K562 (cell line): ENCODE measurements at regions not wholly inside any gene's neighbourhood (a gene's known extent, or its start where the extent isn't known, plus 50 kb on each side); places are given as distances from the start of the nearest gene placed in this dataset.

Source experiments
- ATAC-seq: fragments of 200-7000 bp; cut with Tn5 transposase; 3 replicates; pipeline ENCODE4 v1.9.1; 2020; ENCODE audit warnings: moderate library complexity
- BruUV-seq: library from RNA; stranded (reverse); fragments of 400-500 nt; replicated peaks from 2 replicates; lab custom pipeline; 2021; lab: Mats Ljungman, UMichigan
- CTCF ChIA-PET: fragments of 300-600 bp; formaldehyde crosslinking; extraction: SDS; loops from one replicate; lab custom pipeline; 2021; ENCODE audit warnings: low intra/inter-chr PET ratio; lab: Yijun Ruan, JAX
- POLR2A ChIA-PET: fragments of 300-600, 350-650 bp; sonication (Branson Sonifier 250); formaldehyde crosslinking; extraction: SDS; loops from one replicate; lab custom pipeline; 2021; ENCODE audit warnings: antibody characterized with exemption, inconsistent platforms; lab: Yijun Ruan, JAX
- DNase-seq, 4 experiments: peaks; one replicate each; pipeline versions ENCODE4 v3.0.0 to v3.0.0-alpha.2; 2011 to 2018; ENCODE audit warnings: low spot score in 3 of 4, mixed read lengths in 3 of 4; ENCODE audit errors: extremely low read depth in 1 of 4
- FAIRE-seq: peaks from 2 replicates; lab custom pipeline; 2011; peaks lifted over from hg19 to GRCh38; lab: Jason Lieb, UNC
- H2AFZ ChIP-seq: 2 replicates; pipeline ENCODE4 v1.6.0; 2011; ENCODE audit warnings: low read depth, low read length, control low read depth, inconsistent platforms
- H3K27ac ChIP-seq: fragments of 200-600 bp; 3 replicates; pipeline ENCODE4 v1.8.0; 2011; ENCODE audit warnings: low read depth, mild to moderate bottlenecking, control low read depth, inconsistent platforms, low read length, moderate library complexity, mixed read lengths; ENCODE audit errors: extremely low read depth
- H3K27me3 ChIP-seq, 2 experiments: fragments of 300-600 bp in 1 of 2; 2 replicates in 1 of 2; 3 replicates in 1 of 2; pipeline versions ENCODE4 v1.6.0 to v1.8.0; 2011; ENCODE audit warnings: inconsistent platforms in 2 of 2, low read length in 2 of 2, mild to moderate bottlenecking in 1 of 2, mixed read lengths in 1 of 2, moderate library complexity in 1 of 2; ENCODE audit not compliant: control insufficient read depth in 2 of 2, insufficient read depth in 2 of 2
- H3K36me3 ChIP-seq: fragments of 300-600 bp; 3 replicates; pipeline ENCODE4 v1.8.0; 2011; ENCODE audit warnings: mild to moderate bottlenecking, low read length, inconsistent platforms; ENCODE audit not compliant: control insufficient read depth, insufficient read depth
- H3K4me1 ChIP-seq, 2 experiments: fragments of 200-600 bp in 1 of 2; replicated peaks in 1 of 2; 2 replicates in 1 of 2; 3 replicates in 1 of 2; pipeline versions ENCODE4 v1.5.1 to v1.8.0; 2011; ENCODE audit warnings: inconsistent platforms in 2 of 2, low read length in 2 of 2, mild to moderate bottlenecking in 1 of 2, mixed read lengths in 1 of 2, moderate library complexity in 1 of 2; ENCODE audit not compliant: control insufficient read depth in 2 of 2, insufficient read depth in 2 of 2
- H3K4me2 ChIP-seq: 2 replicates; pipeline ENCODE4 v1.6.1; 2011; ENCODE audit warnings: low read length, control low read depth, inconsistent platforms, mixed read lengths; ENCODE audit not compliant: insufficient read depth
- H3K4me3 ChIP-seq: fragments of 200-600 bp; sonication (generic), shearing (Covaris generic); 2 replicates; pipeline ENCODE4 v1.5.1; 2016; ENCODE audit warnings: control low read depth, inconsistent platforms
- H3K79me2 ChIP-seq: fragments of 200-600 bp; 3 replicates; pipeline ENCODE4 v1.8.0; 2011; ENCODE audit warnings: low read length, inconsistent platforms; ENCODE audit not compliant: control insufficient read depth, insufficient read depth
- H3K9ac ChIP-seq, 2 experiments: 2 replicates each; pipeline versions ENCODE4 v1.6.0 to v1.6.1; 2011; ENCODE audit warnings: low read depth in 2 of 2, low read length in 2 of 2, control low read depth in 1 of 2, inconsistent platforms in 1 of 2, mild to moderate bottlenecking in 1 of 2, mixed read lengths in 1 of 2; ENCODE audit not compliant: insufficient read depth in 1 of 2
- H3K9me1 ChIP-seq: one replicate; pipeline ENCODE4 v1.6.0; 2011; ENCODE audit warnings: inconsistent platforms, mild to moderate bottlenecking, low read length, moderate library complexity; ENCODE audit not compliant: control insufficient read depth, insufficient read depth
- H3K9me3 ChIP-seq: replicated peaks from 2 replicates; pipeline ENCODE4 v1.5.1; 2011; ENCODE audit warnings: low read depth, low read length, inconsistent platforms; ENCODE audit not compliant: control insufficient read depth, insufficient read depth
- H4K20me1 ChIP-seq: replicated peaks from 2 replicates; pipeline ENCODE4 v1.6.1; 2011; ENCODE audit warnings: low read length, inconsistent platforms, mixed read lengths; ENCODE audit not compliant: control insufficient read depth, insufficient read depth
- CEBPG ChIP-seq, 3 experiments: fragments of 200-800 bp in 1 of 3; sonication (Bioruptor generic) in 1 of 3; sonication (generic) in 1 of 3; formaldehyde crosslinking in 1 of 3; IDR thresholded peaks in 2 of 3; conservative IDR thresholded peaks in 1 of 3; 2 replicates each; pipeline versions ENCODE4 v1.6.1 to v1.8.0; 2016 to 2022; ENCODE audit warnings: missing compliant biosample characterization in 2 of 3, missing genetic modification characterization in 2 of 3, mild to moderate bottlenecking in 1 of 3, missing genetic modification reagents in 1 of 3
- FOXA3 ChIP-seq, 2 experiments: fragments of 450-650 bp in 1 of 2; sonication (generic) in 1 of 2; formaldehyde crosslinking; IDR thresholded peaks in 1 of 2; conservative IDR thresholded peaks in 1 of 2; 2 replicates each; pipeline versions ENCODE4 v1.4.0 to v1.8.0; 2020 to 2022; ENCODE audit warnings: mild to moderate bottlenecking in 2 of 2, missing genetic modification reagents in 1 of 2
- FOXJ2 ChIP-seq: fragments of 200-800 bp; sonication (Bioruptor generic); IDR thresholded peaks from 2 replicates; pipeline ENCODE4 v1.6.1; 2016; ENCODE audit warnings: missing genetic modification characterization, missing compliant biosample characterization
- FOXP4 ChIP-seq: sonication (generic); formaldehyde crosslinking; IDR thresholded peaks from 2 replicates; pipeline ENCODE4 v1.8.0; 2022; ENCODE audit warnings: mild to moderate bottlenecking, missing genetic modification reagents, borderline replicate concordance
- HMG20B ChIP-seq: fragments of 250-450 bp; sonication (Bioruptor Pico); IDR thresholded peaks from 2 replicates; pipeline ENCODE4 v1.5.0; 2021; ENCODE audit warnings: mild to moderate bottlenecking
- MTF1 ChIP-seq: fragments of 250-450 bp; sonication (Bioruptor Pico); IDR thresholded peaks from 2 replicates; pipeline ENCODE4 v1.9.0; 2021; ENCODE audit warnings: moderate library complexity, mild to moderate bottlenecking, inconsistent platforms, borderline replicate concordance
- PHF20 ChIP-seq: fragments of 450-650 bp; IDR thresholded peaks from 2 replicates; pipeline ENCODE4 v1.6.1; 2018; ENCODE audit not compliant: partially characterized antibody
- PHF21A ChIP-seq: fragments of 450-650 bp; IDR thresholded peaks from 2 replicates; pipeline ENCODE4 v1.6.1; 2017; ENCODE audit warnings: low read depth, borderline replicate concordance
- PML ChIP-seq: IDR thresholded peaks from 2 replicates; pipeline ENCODE4 v1.6.1; 2012; ENCODE audit warnings: low read length, inconsistent platforms
- PPARD ChIP-seq: fragments of 250-450 bp; sonication (Bioruptor Pico); IDR thresholded peaks from 2 replicates; pipeline ENCODE4 v1.8.0; 2022; ENCODE audit warnings: inconsistent platforms, mild to moderate bottlenecking, moderate library complexity
- PTTG1 ChIP-seq: fragments of 450-650 bp; IDR thresholded peaks from 2 replicates; pipeline ENCODE4 v1.6.1; 2016; ENCODE audit warnings: low read depth, mild to moderate bottlenecking, missing genetic modification characterization, missing compliant biosample characterization
- TEAD1 ChIP-seq, 2 experiments: fragments of 450-650 bp in 1 of 2; sonication (generic) in 1 of 2; formaldehyde crosslinking; IDR thresholded peaks; 2 replicates each; pipeline versions ENCODE4 v1.4.0 to v1.8.0; 2020 to 2022; ENCODE audit warnings: mild to moderate bottlenecking in 2 of 2, missing genetic modification reagents in 1 of 2
- TRIM24 ChIP-seq, 2 experiments: fragments of 450-650 bp; IDR thresholded peaks; 2 replicates each; pipeline ENCODE4 v1.6.1; 2016
- ZFP36 ChIP-seq: fragments of 150-350 bp; IDR thresholded peaks from 2 replicates; pipeline ENCODE4 v1.6.1; 2018; ENCODE audit warnings: low read length, low read depth; ENCODE audit not compliant: partially characterized antibody
- ZNF41 ChIP-seq: fragments of 250-450 bp; sonication (Bioruptor Pico); conservative IDR thresholded peaks from 2 replicates; pipeline ENCODE4 v1.4.0; 2020; ENCODE audit warnings: mild to moderate bottlenecking
- ZNF766 ChIP-seq: fragments of 200-800 bp; sonication (Bioruptor generic); conservative IDR thresholded peaks from 2 replicates; pipeline ENCODE4 v1.6.1; 2016; ENCODE audit warnings: missing genetic modification characterization, missing compliant biosample characterization
- ZNF780A ChIP-seq: fragments of 250-450 bp; sonication (Bioruptor Pico); IDR thresholded peaks from 2 replicates; pipeline ENCODE4 v1.5.0; 2021; ENCODE audit warnings: mild to moderate bottlenecking
- ZSCAN32 ChIP-seq: fragments of 450-650 bp; formaldehyde crosslinking; IDR thresholded peaks from 2 replicates; pipeline ENCODE4 v1.4.0; 2020; ENCODE audit warnings: mild to moderate bottlenecking, moderate library complexity
- WGBS: fragments of 100-300 bp; shearing (Covaris generic); methylation state at CpG from one replicate; pipeline ENCODE4 v1.1.6; 2016; ENCODE audit warnings: low coverage, mixed read lengths; ENCODE audit not compliant: insufficient coverage; ENCODE audit errors: missing lambda C conversion rate; 5-methylcytosine and 5-hydroxymethylcytosine counted together
- in situ Hi-C: fragments of 300-500 bp; cut with MboI; formaldehyde crosslinking; loops from 4 replicates; pipeline ENCODE4 v1.15.0; 2018; ENCODE audit warnings: inconsistent platforms, mixed read lengths
- intact Hi-C: fragments of 100-400 bp; cut with micrococcal nuclease; formaldehyde crosslinking; loops from 2 replicates; pipeline ENCODE4 v1.14.2; 2022
- TF ChIP-seq, protein P1 (sequence below), 2 experiments: fragments of 450-650 bp; IDR thresholded peaks; 2 replicates each; pipeline ENCODE4 v1.6.1; 2016
- TF ChIP-seq, protein P2 (sequence below): fragments of 450-650 bp; formaldehyde crosslinking; IDR thresholded peaks from 2 replicates; pipeline ENCODE4 v1.4.0; 2022; ENCODE audit warnings: missing genetic modification characterization

DNA sequence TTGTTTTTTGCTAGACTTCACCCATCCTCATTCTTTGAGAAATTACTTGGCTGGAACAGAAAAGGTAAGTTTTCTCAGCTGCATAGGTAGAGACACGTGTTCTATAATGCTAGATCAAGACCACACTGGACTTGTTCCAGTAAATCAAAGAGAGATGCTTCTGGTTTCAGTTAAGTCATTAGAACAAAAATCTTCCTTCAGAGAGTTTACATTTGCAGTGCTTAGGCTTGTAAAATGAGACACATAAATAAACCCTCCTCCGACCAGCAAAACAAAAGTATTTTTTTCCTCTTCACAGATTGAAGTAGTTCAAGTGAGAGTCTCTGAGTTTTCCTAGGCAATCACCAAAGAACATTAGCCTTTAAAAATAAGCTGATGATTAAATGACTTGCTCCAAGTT, 87.3 kb upstream of the PROK2 start:
- Histone ChIP-seq H3K27me3 (no peaks in the 10 kb centered on the region), H3K9me1 (no peaks in the 10 kb centered on the region), H3K4me3 (no peak overlapping the region), H3K4me2 (no peak overlapping the region), H3K36me3 (no peaks in the 10 kb centered on the region), H3K27ac (no peak overlapping the region), H4K20me1 (no peaks in the 10 kb centered on the region), H3K9ac (no peak overlapping the region), H3K9me3 (no peaks in the 10 kb centered on the region), H3K79me2 (no peaks in the 10 kb centered on the region), H2AFZ (no peak overlapping the region), H3K4me1 (0 out of 5 replicates have a peak, but pooled peaks cover 0 to 2% of the 10 kb centered on the region in 2 experiments)
- intact Hi-C loops (loop anchor here (10.0 kb wide), 1 partner anchor 943 kb away; no protein-coding TSS in a partner anchor), in situ Hi-C loops (loop anchor here (10.0 kb wide), 1 partner anchor 223 kb away; no protein-coding TSS in a partner anchor)
- FAIRE-seq, result no peak
- no peak for TF ChIP-seq PPARD
- TF ChIP-seq TRIM24 (IDR thresholded peaks at IDR 0.05), result no peak
- no peak for TF ChIP-seq PHF20
- TF ChIP-seq FOXP4 (CRISPR knock-in tag), result no peak
- no peak for TF ChIP-seq ZFP36
- TF ChIP-seq, protein P1, sequence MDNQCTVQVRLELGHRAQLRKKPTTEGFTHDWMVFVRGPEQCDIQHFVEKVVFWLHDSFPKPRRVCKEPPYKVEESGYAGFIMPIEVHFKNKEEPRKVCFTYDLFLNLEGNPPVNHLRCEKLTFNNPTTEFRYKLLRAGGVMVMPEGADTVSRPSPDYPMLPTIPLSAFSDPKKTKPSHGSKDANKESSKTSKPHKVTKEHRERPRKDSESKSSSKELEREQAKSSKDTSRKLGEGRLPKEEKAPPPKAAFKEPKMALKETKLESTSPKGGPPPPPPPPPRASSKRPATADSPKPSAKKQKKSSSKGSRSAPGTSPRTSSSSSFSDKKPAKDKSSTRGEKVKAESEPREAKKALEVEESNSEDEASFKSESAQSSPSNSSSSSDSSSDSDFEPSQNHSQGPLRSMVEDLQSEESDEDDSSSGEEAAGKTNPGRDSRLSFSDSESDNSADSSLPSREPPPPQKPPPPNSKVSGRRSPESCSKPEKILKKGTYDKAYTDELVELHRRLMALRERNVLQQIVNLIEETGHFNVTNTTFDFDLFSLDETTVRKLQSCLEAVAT (IDR thresholded peaks at IDR 0.05), result no peak
- no peak for TF ChIP-seq ZNF766 (CRISPR knock-in tag)
- no peak for TF ChIP-seq FOXA3 (CRISPR knock-in tag; conservative IDR thresholded peaks at IDR 0.05 in 1 of 2, IDR thresholded peaks at IDR 0.05 in 1 of 2)
- TF ChIP-seq PML, result no peak
- TF ChIP-seq, protein P2, sequence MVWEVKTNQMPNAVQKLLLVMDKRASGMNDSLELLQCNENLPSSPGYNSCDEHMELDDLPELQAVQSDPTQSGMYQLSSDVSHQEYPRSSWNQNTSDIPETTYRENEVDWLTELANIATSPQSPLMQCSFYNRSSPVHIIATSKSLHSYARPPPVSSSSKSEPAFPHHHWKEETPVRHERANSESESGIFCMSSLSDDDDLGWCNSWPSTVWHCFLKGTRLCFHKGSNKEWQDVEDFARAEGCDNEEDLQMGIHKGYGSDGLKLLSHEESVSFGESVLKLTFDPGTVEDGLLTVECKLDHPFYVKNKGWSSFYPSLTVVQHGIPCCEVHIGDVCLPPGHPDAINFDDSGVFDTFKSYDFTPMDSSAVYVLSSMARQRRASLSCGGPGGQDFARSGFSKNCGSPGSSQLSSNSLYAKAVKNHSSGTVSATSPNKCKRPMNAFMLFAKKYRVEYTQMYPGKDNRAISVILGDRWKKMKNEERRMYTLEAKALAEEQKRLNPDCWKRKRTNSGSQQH (CRISPR knock-in tag), result no peak
- TF ChIP-seq CEBPG (CRISPR knock-in tag; IDR thresholded peaks at IDR 0.05), result no peak
- no peak for TF ChIP-seq CEBPG (tag; conservative IDR thresholded peaks at IDR 0.05 in 1 of 2, IDR thresholded peaks at IDR 0.05 in 1 of 2)
- no peak for TF ChIP-seq MTF1 (CRISPR knock-in tag)
- no peak for TF ChIP-seq ZSCAN32
- TF ChIP-seq FOXJ2, result no peak
- TF ChIP-seq ZNF41 (CRISPR knock-in tag), result no peak
- no peak for TF ChIP-seq HMG20B (CRISPR knock-in tag)
- no peak for TF ChIP-seq ZNF780A (CRISPR knock-in tag)
- TF ChIP-seq TEAD1 (CRISPR knock-in tag; IDR thresholded peaks at IDR 0.05), result no peak
- TF ChIP-seq PHF21A, result no peak
- no peak for TF ChIP-seq PTTG1 (tag)
- DNase-seq, result no peak
- ATAC-seq, result no peak
- POLR2A ChIA-PET, result no interaction called here
- BruUV-seq, result no TSS peak
- CTCF ChIA-PET, result interaction anchor here (0.6 kb wide), 1 partner anchor 946 kb away, joined by 4 read pairs; no protein-coding TSS in a partner anchor
- WGBS, result 24% methylated on average over 2 of the region's 2 CpGs
